ENCODE measurements at regions not wholly inside any gene's neighbourhood (a gene's known extent, or its start where the extent isn't known, plus 50 kb on each side); places are given as distances from the start of the nearest gene placed in this dataset.

- DNase-seq (ENCODE audit: low read depth) = no peak
These were observed 553.8 kb downstream of the LRRIQ3 start for GRCh38 chr1:73644198-73644597.

GRCh38 chr1:73639494-73639893, 558.5 kb downstream of the LRRIQ3 start:
- no peak for DNase-seq (ENCODE audit: low read depth)

GRCh38 chr1:73637264-73637663, 560.7 kb downstream of the LRRIQ3 start:
- no peak for DNase-seq (ENCODE audit: low read depth)

GRCh38 chr1:73635021-73635420, 563.0 kb downstream of the LRRIQ3 start:
- no peak for DNase-seq (ENCODE audit: low read depth)

GRCh38 chr1:73627723-73628122, 570.3 kb downstream of the LRRIQ3 start:
- no peak for DNase-seq (ENCODE audit: low read depth)

GRCh38 chr1:73626326-73626725, 571.6 kb downstream of the LRRIQ3 start:
- DNase-seq (ENCODE audit: low read depth) = no peak

- no peak for DNase-seq (ENCODE audit: low read depth)
These were observed 574.0 kb downstream of the LRRIQ3 start for GRCh38 chr1:73623946-73624345.

GRCh38 chr1:73617145-73617544, 580.8 kb downstream of the LRRIQ3 start:
- no peak for DNase-seq (ENCODE audit: low read depth)

GRCh38 chr1:73611681-73612080, 586.3 kb downstream of the LRRIQ3 start:
- DNase-seq (ENCODE audit: low read depth) = no peak

- DNase-seq (ENCODE audit: low read depth) = no peak
These were observed 593.2 kb downstream of the LRRIQ3 start for GRCh38 chr1:73604739-73605138.

GRCh38 chr1:73604211-73604610, 593.8 kb downstream of the LRRIQ3 start:
- no peak for DNase-seq (ENCODE audit: low read depth)

- no peak for DNase-seq (ENCODE audit: low read depth)
These were observed 604.2 kb downstream of the LRRIQ3 start for GRCh38 chr1:73593804-73594203.

- DNase-seq (ENCODE audit: low read depth) = peak; percentile 23
These were observed 604.6 kb downstream of the LRRIQ3 start for GRCh38 chr1:73593364-73593763.

GRCh38 chr1:73587080-73587479, 610.9 kb downstream of the LRRIQ3 start:
- DNase-seq (ENCODE audit: low read depth) = no peak

- DNase-seq (ENCODE audit: low read depth) = no peak
These were observed 620.8 kb downstream of the LRRIQ3 start for GRCh38 chr1:73577206-73577605.

GRCh38 chr1:73576083-73576482, 621.9 kb downstream of the LRRIQ3 start:
- DNase-seq (ENCODE audit: low read depth) = no peak

- no peak for DNase-seq (ENCODE audit: low read depth)
These were observed 633.7 kb downstream of the LRRIQ3 start for GRCh38 chr1:73564294-73564693.

- no peak for DNase-seq (ENCODE audit: low read depth)
These were observed 641.7 kb downstream of the LRRIQ3 start for GRCh38 chr1:73556270-73556669.

GRCh38 chr1:73537400-73537799, 660.6 kb downstream of the LRRIQ3 start:
- no peak for DNase-seq (ENCODE audit: low read depth)

GRCh38 chr1:73517603-73518191, 680.3 kb downstream of the LRRIQ3 start:
- DNase-seq (ENCODE audit: low read depth) = no peak

- no peak for DNase-seq (ENCODE audit: low read depth)
These were observed 681.5 kb downstream of the LRRIQ3 start for GRCh38 chr1:73516451-73516850.

GRCh38 chr1:73511038-73511437, 686.9 kb downstream of the LRRIQ3 start:
- DNase-seq (ENCODE audit: low read depth) = no peak

- no peak for DNase-seq (ENCODE audit: low read depth)
These were observed 697.8 kb downstream of the LRRIQ3 start for GRCh38 chr1:73500154-73500553.

- DNase-seq (ENCODE audit: low read depth) = no peak
These were observed 698.3 kb downstream of the LRRIQ3 start for GRCh38 chr1:73499671-73500070.

- DNase-seq (ENCODE audit: low read depth) = no peak
These were observed 706.4 kb downstream of the LRRIQ3 start for GRCh38 chr1:73491621-73492020.
